Activated CD4-positive, alpha-beta memory T cell treated with anti-CD3 and anti-CD28 coated beads, Interleukin-2, amount 10 ng/mL, durations not matched to agents 7 days and 5 days (primary cell): ENCODE measurements at regions not wholly inside any gene's neighbourhood (a gene's known extent, or its start where the extent isn't known, plus 50 kb on each side); places are given as distances from the start of the nearest gene placed in this dataset.
"Not testable (repeated sequence)": the region's sequence is repeated elsewhere in the genome, so short reads cannot be mapped to it uniquely, and the experiment has no call there.

Experiments
- CTCF ChIA-PET: fragments of 350-600 bp; sonication (Branson Sonifier 250); formaldehyde crosslinking; loops from one replicate; lab custom pipeline; 2021; ENCODE audit warnings: antibody characterized with exemption, inconsistent platforms; lab: Charles Lee
- POLR2A ChIA-PET: fragments of 350-600 bp; sonication (Branson Sonifier 250); formaldehyde crosslinking; loops from one replicate; lab custom pipeline; 2021; ENCODE audit warnings: antibody characterized with exemption; lab: Charles Lee
- DNase-seq: peaks from one replicate; pipeline ENCODE4 v3.0.0-alpha.2; 2020
- H3K27ac Mint-ChIP-seq: one replicate; pipeline ENCODE4 v1.8.0; 2021; ENCODE audit warnings: mild to moderate bottlenecking, mixed read lengths
- H3K27me3 Mint-ChIP-seq: one replicate; pipeline ENCODE4 v1.8.0; 2021; ENCODE audit warnings: mixed read lengths
- H3K36me3 Mint-ChIP-seq: one replicate; pipeline ENCODE4 v1.8.0; 2021; ENCODE audit warnings: low read depth, mixed read lengths
- H3K4me1 Mint-ChIP-seq: one replicate; pipeline ENCODE4 v1.8.0; 2021; ENCODE audit warnings: mixed read lengths
- H3K4me3 Mint-ChIP-seq: one replicate; pipeline ENCODE4 v1.8.0; 2021; ENCODE audit warnings: mild to moderate bottlenecking, mixed read lengths
- H3K9me3 Mint-ChIP-seq: one replicate; pipeline ENCODE4 v1.8.0; 2021; ENCODE audit warnings: mixed read lengths

DNA sequence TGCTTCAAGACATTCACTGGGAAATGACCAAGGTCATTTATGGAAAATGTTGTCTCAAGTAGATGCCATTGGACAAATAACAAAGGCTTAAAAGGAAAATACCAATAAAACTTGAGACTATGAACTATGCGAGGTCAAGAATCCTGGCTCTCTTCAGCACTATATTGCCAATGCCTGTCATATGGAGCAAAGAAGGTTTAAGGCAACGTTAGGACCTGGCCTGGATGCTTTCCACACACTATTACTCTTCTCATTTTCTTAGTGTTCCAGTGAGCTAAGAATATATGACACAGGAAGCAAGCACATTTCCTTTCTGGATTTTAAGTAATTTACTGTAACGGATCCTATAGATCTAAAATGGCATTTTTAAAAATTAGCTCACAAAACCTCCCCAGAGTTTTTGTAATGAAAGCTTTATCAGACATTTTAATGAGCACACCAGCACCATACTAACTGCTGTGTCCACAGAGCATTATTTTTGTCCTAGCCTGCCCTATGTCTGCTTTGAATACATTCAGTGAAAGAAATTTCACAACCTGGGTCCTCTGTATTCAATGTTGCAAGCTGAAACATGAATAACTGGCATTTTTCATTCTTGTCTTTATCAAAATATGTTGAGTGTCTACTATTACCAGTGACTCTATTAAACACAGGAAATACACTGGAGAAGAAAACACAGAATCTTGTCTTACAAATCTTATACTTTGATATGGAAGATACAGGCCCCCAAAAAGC lies 315.6 kb downstream of the CETN3 start:
- Mint-ChIP-seq H3K9me3 (peaks cover 1% of the 10 kb centered on the region), H3K36me3 (no peaks in the 10 kb centered on the region), H3K27ac (no peak overlapping the region), H3K4me1 (no peaks in the 10 kb centered on the region), H3K4me3 (no peak overlapping the region), H3K27me3 (no peaks in the 10 kb centered on the region)
- CTCF ChIA-PET: no interaction called here
- no peak for DNase-seq
- POLR2A ChIA-PET: no interaction called here

DNA sequence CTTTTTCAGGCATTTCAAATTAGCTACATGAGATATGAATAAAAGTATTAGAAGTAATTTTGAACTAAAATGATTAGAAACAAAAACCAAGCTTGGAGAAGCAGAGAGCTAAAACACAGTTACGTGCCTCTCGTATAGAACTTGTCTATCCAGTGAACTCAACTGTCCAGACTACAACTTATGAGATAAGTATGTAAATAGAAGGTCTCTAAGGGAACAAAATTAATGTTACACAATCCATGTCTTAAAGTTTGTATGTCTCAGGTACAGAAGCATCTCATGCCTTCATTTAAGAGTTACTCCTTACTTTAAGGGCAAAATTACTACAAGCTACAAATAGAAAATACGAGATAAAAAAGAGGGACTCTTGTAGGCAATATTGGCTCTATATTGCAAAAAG lies 316.8 kb downstream of the CETN3 start:
- Mint-ChIP-seq H3K36me3 (no peaks in the 10 kb centered on the region), H3K4me1 (no peaks in the 10 kb centered on the region), H3K9me3 (peaks cover 3% of the 10 kb centered on the region), H3K27me3 (no peaks in the 10 kb centered on the region), H3K27ac (no peak overlapping the region), H3K4me3 (no peak overlapping the region)
- no peak for DNase-seq
- CTCF ChIA-PET: no interaction called here
- POLR2A ChIA-PET: no interaction called here

DNA sequence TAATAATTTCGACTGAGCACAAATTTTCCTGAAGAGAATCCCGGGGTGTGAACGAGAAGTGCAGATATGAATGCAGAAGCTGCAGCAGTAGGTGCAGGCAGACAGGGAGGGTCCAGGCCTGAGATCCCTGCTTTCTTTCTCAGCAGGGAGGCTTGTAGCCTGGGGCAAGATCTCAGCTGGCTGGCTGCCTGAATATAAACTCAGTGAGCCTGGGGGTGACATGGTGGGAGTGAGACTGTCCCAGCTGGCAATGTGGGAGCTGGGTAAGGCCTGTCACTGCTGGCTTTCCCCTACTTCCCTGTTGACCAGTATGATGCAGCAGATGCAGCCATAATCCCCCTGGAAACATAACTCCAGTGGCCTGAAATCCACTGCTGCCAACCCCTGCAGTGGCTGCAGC lies 325.2 kb downstream of the CETN3 start:
- ChIA-PET CTCF (no interaction called here), POLR2A (no interaction called here)
- H3K36me3 Mint-ChIP-seq: no peaks in the 10 kb centered on the region
- no peak for DNase-seq
- no peak overlapping the region for H3K27ac Mint-ChIP-seq
- H3K27me3 Mint-ChIP-seq: no peaks in the 10 kb centered on the region
- no peak overlapping the region for H3K4me3 Mint-ChIP-seq
- H3K9me3 Mint-ChIP-seq: peaks cover 22% of the 10 kb centered on the region
- no peaks in the 10 kb centered on the region for H3K4me1 Mint-ChIP-seq

DNA sequence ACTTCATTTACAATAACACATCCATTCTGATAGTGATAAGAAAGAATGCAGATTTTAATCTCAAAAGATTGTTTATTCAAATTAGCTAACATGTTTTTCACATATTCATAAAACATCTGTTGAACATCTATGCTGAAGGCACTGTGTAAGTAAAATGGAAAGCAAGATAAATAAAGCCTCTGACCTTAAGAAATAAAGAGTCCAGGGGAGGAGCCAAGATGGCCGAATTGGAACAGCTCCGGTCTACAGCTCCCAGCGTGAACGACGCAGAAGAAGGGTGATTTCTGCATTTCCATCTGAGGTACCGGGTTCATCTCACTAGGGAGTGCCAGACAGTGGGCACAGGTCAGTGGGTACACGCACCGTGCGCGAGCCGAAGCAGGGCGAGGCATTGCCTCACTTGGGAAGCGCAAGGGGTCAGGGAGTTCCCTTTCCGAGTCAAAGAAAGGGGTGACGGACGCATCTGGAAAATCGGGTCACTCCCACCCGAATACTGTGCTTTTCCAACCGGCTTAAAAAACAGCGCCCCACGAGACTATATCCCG lies 336.5 kb downstream of the CETN3 start:
- H3K4me3 Mint-ChIP-seq, H3K27ac Mint-ChIP-seq, POLR2A ChIA-PET, CTCF ChIA-PET, H3K27me3 Mint-ChIP-seq, H3K4me1 Mint-ChIP-seq, DNase-seq, H3K36me3 Mint-ChIP-seq, H3K9me3 Mint-ChIP-seq: not testable (repeated sequence)

DNA sequence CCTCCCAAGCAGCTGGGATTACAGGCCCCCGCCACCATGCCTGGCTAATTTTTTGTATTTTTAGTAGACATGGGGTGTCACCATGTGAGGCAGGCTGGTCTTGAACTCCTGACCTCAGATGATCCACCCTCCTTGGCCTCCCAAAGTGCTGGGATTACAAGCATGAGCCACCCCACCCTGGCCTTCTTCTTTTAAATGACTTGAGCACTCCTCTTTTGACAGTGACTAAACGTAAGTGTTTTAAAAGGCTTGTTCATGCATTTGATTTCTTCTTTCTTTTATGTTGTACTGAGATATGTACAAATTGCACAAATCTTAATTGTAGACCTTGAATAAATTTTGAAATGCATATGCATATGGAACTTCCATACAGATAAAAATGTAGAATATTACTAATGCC lies 337.9 kb downstream of the CETN3 start:
- Mint-ChIP-seq H3K36me3 (no peaks in the 10 kb centered on the region), H3K4me3 (no peak overlapping the region), H3K27me3 (no peaks in the 10 kb centered on the region), H3K27ac (no peak overlapping the region), H3K9me3 (peaks cover 3% of the 10 kb centered on the region), H3K4me1 (no peaks in the 10 kb centered on the region)
- no peak for DNase-seq
- ChIA-PET CTCF (no interaction called here), POLR2A (no interaction called here)

DNA sequence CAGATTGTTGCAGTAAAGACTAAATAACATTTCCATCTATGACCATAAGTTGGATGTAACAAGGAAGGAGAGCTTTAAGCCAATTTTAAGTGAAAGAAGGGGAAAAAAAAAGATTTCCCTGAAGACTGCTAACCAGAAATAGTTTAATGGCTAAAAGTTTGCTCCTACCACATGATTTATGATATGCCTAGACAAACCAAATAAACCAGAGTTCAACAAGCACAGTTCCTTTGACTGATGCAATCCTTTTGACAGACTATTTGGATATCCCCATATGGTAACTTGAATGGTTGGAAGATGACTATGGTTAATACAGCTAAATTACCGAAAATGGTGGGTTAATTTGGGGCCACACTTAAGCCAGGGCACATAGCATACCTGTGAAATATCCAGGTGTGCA lies 338.5 kb downstream of the CETN3 start:
- H3K27me3 Mint-ChIP-seq: no peaks in the 10 kb centered on the region
- peaks cover 3% of the 10 kb centered on the region for H3K9me3 Mint-ChIP-seq
- H3K36me3 Mint-ChIP-seq: no peaks in the 10 kb centered on the region
- H3K4me1 Mint-ChIP-seq: no peaks in the 10 kb centered on the region
- ChIA-PET CTCF (no interaction called here), POLR2A (no interaction called here)
- DNase-seq: no peak
- H3K4me3 Mint-ChIP-seq: no peak overlapping the region
- H3K27ac Mint-ChIP-seq: no peak overlapping the region

DNA sequence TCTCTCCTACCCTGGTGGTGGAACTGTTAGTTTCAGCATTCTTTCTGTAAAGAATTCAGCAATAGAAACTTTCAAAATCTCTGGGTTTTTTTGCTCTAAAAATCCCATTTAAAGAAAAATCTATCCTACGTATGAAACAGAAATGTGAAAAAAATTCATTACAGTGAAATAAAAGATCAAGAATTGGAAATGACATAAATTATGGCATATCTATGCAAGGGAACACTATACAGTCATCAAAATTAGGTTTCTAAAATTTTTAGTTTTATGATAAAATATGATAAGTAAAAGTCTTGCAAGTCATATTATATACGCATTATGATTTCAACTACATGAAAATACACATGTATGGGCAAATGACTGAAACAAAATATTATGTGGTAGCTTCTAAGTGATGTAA lies 342.6 kb downstream of the CETN3 start:
- Mint-ChIP-seq H3K27me3 (no peaks in the 10 kb centered on the region), H3K36me3 (no peaks in the 10 kb centered on the region), H3K4me3 (no peak overlapping the region), H3K4me1 (no peaks in the 10 kb centered on the region), H3K27ac (no peak overlapping the region), H3K9me3 (no peaks in the 10 kb centered on the region)
- POLR2A ChIA-PET: no interaction called here
- CTCF ChIA-PET: no interaction called here
- no peak for DNase-seq

DNA sequence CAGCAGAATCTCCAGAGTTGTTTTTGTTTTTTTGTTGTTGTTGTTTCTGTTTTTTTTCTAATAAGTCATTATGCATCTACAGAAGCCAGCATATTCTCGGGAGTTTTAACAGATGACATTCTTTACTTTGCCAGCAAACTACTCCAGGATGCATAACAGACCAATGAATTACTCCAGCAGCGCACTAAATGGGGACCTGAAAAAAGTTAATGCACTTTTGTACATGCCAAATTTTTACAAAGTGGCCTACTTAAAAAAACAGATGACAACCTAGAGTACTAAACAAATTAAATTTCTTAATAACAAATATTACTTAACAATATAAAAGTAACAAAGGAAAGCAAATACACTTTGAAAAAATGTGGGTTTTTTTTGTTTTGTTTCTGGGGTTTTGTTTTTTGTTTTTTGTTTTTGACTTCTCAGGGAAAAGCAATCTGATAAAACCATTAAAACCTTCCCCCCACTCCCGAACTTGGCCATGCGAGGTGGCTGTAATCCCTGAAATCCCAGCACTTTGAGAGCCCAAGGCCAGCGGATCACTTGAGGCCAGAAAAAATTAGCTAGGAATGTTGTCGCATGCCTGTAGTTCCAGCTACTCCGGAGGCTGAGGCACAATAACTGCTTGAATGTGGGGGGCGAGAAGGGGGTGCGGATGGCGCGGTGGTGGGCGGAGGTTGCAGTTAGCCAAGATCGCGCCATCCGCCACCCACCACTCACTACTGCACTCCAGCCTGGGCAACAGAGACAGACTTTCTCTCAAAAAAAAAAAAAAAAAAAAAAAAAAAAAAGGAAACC lies 352.4 kb downstream of the CETN3 start:
- H3K27me3 Mint-ChIP-seq: no peaks in the 10 kb centered on the region
- H3K4me3 Mint-ChIP-seq: no peak overlapping the region
- H3K4me1 Mint-ChIP-seq: no peaks in the 10 kb centered on the region
- H3K9me3 Mint-ChIP-seq: peaks cover 11% of the 10 kb centered on the region
- CTCF ChIA-PET: no interaction called here
- H3K27ac Mint-ChIP-seq: no peak overlapping the region
- POLR2A ChIA-PET: no interaction called here
- H3K36me3 Mint-ChIP-seq: no peaks in the 10 kb centered on the region
- DNase-seq: no peak

DNA sequence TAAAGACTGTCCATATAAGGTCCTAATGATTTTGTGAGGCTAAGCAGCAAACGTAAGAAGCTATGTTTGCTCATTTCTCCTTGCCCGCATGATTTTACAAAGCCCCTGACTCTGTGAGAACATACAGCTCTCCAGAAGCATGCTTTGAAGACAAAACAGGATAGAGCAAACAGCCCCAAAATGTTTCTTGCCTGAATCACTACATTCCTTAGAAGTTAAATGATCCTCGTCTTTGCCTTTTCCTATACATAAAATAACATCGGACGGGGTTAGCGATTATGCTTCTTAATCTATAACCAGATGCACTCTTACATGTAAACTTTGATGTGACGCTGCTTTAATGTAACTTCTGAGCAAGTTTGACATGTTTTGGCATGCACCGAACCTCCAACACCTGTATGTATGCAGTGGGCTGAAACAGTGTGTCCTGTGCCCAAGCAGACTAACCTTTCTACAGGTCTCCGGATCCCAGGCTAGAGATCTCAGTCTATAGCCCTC lies 353.7 kb downstream of the CETN3 start:
- Mint-ChIP-seq H3K36me3 (no peaks in the 10 kb centered on the region), H3K4me3 (no peak overlapping the region), H3K4me1 (no peaks in the 10 kb centered on the region), H3K9me3 (peaks cover 6% of the 10 kb centered on the region), H3K27me3 (no peaks in the 10 kb centered on the region), H3K27ac (no peak overlapping the region)
- ChIA-PET CTCF (no interaction called here), POLR2A (no interaction called here)
- DNase-seq: no peak

DNA sequence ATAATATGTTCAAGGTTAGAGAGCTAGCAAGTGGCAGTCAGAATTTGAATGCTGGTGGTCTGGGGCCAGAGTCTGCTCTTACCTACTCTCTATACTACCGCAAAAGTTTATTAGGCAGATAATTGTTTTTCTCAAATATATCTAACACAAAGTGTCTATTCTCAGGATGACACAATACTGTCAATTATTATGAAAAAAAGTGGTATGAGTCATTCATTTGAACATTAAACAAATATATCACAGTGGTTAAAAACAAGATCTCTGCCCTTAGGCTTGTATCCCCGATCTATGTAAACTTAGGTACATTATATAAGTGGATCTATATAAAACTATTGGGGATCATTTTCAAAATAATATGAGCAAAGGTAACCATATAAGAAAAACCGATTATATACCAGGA lies 354.9 kb downstream of the CETN3 start:
- no peak overlapping the region for H3K27ac Mint-ChIP-seq
- no peak for DNase-seq
- ChIA-PET CTCF (no interaction called here), POLR2A (no interaction called here)
- no peaks in the 10 kb centered on the region for H3K4me1 Mint-ChIP-seq
- no peaks in the 10 kb centered on the region for H3K36me3 Mint-ChIP-seq
- H3K4me3 Mint-ChIP-seq: no peak overlapping the region
- H3K27me3 Mint-ChIP-seq: no peaks in the 10 kb centered on the region
- H3K9me3 Mint-ChIP-seq: no peaks in the 10 kb centered on the region

DNA sequence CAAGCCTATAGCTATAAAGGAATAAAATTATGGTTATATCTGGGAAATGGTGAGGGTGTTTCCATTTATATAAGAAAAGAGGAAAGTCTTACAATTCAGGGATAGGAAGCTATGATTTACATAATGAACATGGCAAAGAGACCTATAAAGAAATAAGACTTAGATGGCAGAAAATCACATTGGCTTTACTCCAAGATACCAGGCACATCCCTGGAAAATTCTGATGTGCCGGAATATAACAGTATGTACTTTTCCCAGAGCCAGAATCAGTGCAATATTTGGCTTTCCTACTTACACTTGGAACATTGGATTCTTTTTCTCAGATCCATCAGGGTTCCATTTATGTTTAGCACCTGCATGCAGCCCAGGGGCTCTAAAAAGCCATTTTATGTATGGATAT lies 357.8 kb downstream of the CETN3 start:
- no peaks in the 10 kb centered on the region for H3K27me3 Mint-ChIP-seq
- no peaks in the 10 kb centered on the region for H3K36me3 Mint-ChIP-seq
- H3K4me1 Mint-ChIP-seq: no peaks in the 10 kb centered on the region
- CTCF ChIA-PET: no interaction called here
- no peak overlapping the region for H3K27ac Mint-ChIP-seq
- no peak overlapping the region for H3K4me3 Mint-ChIP-seq
- no peak for DNase-seq
- H3K9me3 Mint-ChIP-seq: peaks cover 3% of the 10 kb centered on the region
- POLR2A ChIA-PET: no interaction called here

DNA sequence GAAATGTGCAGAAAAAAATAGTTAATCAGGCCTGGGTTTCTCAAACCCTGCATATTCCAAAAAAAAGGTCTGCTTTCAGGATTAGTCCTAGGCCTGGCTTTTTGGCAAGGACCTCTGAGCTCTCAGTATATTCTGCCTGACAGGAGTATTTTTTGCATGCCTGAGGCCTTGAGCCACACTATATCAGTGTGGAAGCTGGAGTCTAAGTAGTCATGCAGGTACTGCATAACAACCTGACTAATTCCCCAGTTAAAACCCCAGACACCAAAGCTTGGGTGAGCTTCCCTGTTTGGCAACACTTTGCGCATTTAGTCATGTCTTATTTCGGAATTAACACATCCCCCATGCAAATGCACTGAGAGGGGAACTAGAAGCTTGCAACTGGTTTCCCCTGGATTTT lies 359.5 kb downstream of the CETN3 start:
- DNase-seq: no peak
- Mint-ChIP-seq H3K36me3 (no peaks in the 10 kb centered on the region), H3K9me3 (peaks cover 3% of the 10 kb centered on the region), H3K27ac (no peak overlapping the region), H3K4me1 (no peaks in the 10 kb centered on the region), H3K4me3 (no peak overlapping the region), H3K27me3 (no peaks in the 10 kb centered on the region)
- ChIA-PET POLR2A (no interaction called here), CTCF (no interaction called here)

DNA sequence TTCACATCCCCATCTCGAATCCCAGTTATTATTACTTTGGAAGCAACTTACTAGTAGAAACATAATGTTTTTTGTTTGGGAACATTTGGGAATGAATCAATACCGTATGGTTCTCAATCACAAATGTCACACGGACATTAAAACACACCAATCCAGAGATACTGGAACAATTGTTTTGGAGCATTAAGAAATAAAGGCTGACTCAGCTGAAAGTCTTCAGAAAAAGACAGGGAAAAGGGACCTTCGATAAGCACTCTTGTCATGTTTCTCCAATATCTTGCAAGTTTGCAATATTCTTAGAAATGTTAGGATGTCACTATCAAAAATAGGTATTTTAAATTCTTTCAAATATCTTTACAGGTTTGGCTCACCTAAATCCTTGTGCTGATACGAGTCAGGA lies 362.4 kb downstream of the CETN3 start:
- Mint-ChIP-seq H3K4me1 (no peaks in the 10 kb centered on the region), H3K36me3 (no peaks in the 10 kb centered on the region), H3K27ac (no peak overlapping the region), H3K27me3 (no peaks in the 10 kb centered on the region), H3K9me3 (peaks cover 9% of the 10 kb centered on the region), H3K4me3 (no peak overlapping the region)
- ChIA-PET POLR2A (no interaction called here), CTCF (no interaction called here)
- no peak for DNase-seq
